B cell (primary cell): ENCODE measurements at regions not wholly inside any gene's neighbourhood (a gene's known extent, or its start where the extent isn't known, plus 50 kb on each side); places are given as distances from the start of the nearest gene placed in this dataset.

Experiments used
- ATAC-seq: fragments of 200-7000 bp; cut with Tn5 transposase; one replicate; pipeline ENCODE4 v1.10.0; 2021; ENCODE audit warnings: low read depth, mild to moderate bottlenecking, moderate number of reproducible peaks, moderate library complexity
- CTCF ChIA-PET: fragments of 350-600 bp; sonication (Branson Sonifier 250); formaldehyde crosslinking; loops from one replicate; lab custom pipeline; 2021; ENCODE audit warnings: antibody characterized with exemption, inconsistent platforms; lab: Charles Lee
- POLR2A ChIA-PET: fragments of 350-600 bp; sonication (Branson Sonifier 250); formaldehyde crosslinking; loops from one replicate; lab custom pipeline; 2021; ENCODE audit warnings: antibody characterized with exemption; lab: Charles Lee
- DNase-seq: peaks from one replicate; pipeline ENCODE4 v3.0.0; 2013
- H2AFZ ChIP-seq: 2 replicates; pipeline ENCODE4 v1.6.1; 2012; ENCODE audit warnings: mild to moderate bottlenecking, low read depth, low read length; ENCODE audit not compliant: insufficient read depth, poor library complexity, severe bottlenecking
- H3K27ac ChIP-seq, 2 donors: 1 replicate in 1 of 2; 2 replicates in 1 of 2; pipeline ENCODE4 v1.5.1; 2012 to 2013; ENCODE audit warnings: low read length in 2 of 2, mild to moderate bottlenecking in 2 of 2, moderate library complexity in 1 of 2
- H3K27me3 ChIP-seq, 4 experiments: fragments of 200-600 bp in 1 of 4; sonication (generic) in 1 of 4; replicated peaks in 1 of 4; 1 replicate in 2 of 4; 2 replicates in 2 of 4; pipeline versions ENCODE4 v1.6.1 to v1.7.0; 2013 to 2016; ENCODE audit warnings: low read length in 3 of 4, mild to moderate bottlenecking in 2 of 4, mixed read lengths in 1 of 4, moderate library complexity in 1 of 4; ENCODE audit not compliant: insufficient read depth in 4 of 4, control insufficient read depth in 3 of 4; ENCODE audit errors: control extremely low read depth in 1 of 4
- H3K36me3 ChIP-seq, 2 experiments: replicated peaks in 1 of 2; 1 replicate in 1 of 2; 2 replicates in 1 of 2; pipeline versions ENCODE4 v1.6.1 to v1.7.1; 2013; ENCODE audit warnings: low read length in 1 of 2; ENCODE audit not compliant: insufficient read depth in 2 of 2, control insufficient read depth in 1 of 2; ENCODE audit errors: control extremely low read depth in 1 of 2, extremely low read depth in 1 of 2
- H3K4me1 ChIP-seq, 2 donors: fragments of 200-600 bp in 1 of 2; sonication (generic) in 1 of 2; 1 replicate in 1 of 2; 2 replicates in 1 of 2; pipeline versions ENCODE4 v1.5.1 to v1.6.1; 2013 to 2017; ENCODE audit warnings: low read length in 2 of 2; ENCODE audit not compliant: control insufficient read depth in 2 of 2, insufficient read depth in 2 of 2
- H3K4me2 ChIP-seq: replicated peaks from 2 replicates; pipeline ENCODE3; 2012; ENCODE audit warnings: mild to moderate bottlenecking, low read depth, low read length; ENCODE audit not compliant: poor library complexity, severe bottlenecking
- H3K4me3 ChIP-seq, 5 experiments: fragments of 200-600 bp in 1 of 5; sonication (generic) in 1 of 5; 1 replicate in 3 of 5; 2 replicates in 2 of 5; pipeline versions ENCODE4 v1.5.1 to v1.7.0; 2011 to 2016; ENCODE audit warnings: low read length in 4 of 5, mild to moderate bottlenecking in 4 of 5, low read depth in 2 of 5, control low read depth in 1 of 5, moderate library complexity in 1 of 5; ENCODE audit not compliant: insufficient read depth in 1 of 5; ENCODE audit errors: control extremely low read depth in 1 of 5, extremely low read depth in 1 of 5
- H3K79me2 ChIP-seq: fragments of 200-600 bp; sonication (generic); one replicate; pipeline ENCODE4 v1.6.0; 2016; ENCODE audit warnings: low read length; ENCODE audit not compliant: control insufficient read depth, insufficient read depth
- H3K9ac ChIP-seq: fragments of 200-600 bp; sonication (generic); 2 replicates; pipeline ENCODE4 v1.6.1; 2017; ENCODE audit warnings: mild to moderate bottlenecking, low read length, moderate library complexity
- H3K9me3 ChIP-seq, 3 donors: one replicate each; pipeline versions ENCODE4 v1.6.1 to v1.7.1; 2013; ENCODE audit warnings: low read length in 2 of 3; ENCODE audit not compliant: control insufficient read depth in 2 of 3, insufficient read depth in 1 of 3; ENCODE audit errors: control extremely low read depth in 1 of 3
- H4K20me1 ChIP-seq: 2 replicates; pipeline ENCODE4 v1.6.0; 2012; ENCODE audit warnings: mild to moderate bottlenecking, low read length; ENCODE audit not compliant: insufficient read depth, control insufficient read depth, poor library complexity, severe bottlenecking
- H3K27ac Mint-ChIP-seq: one replicate; pipeline ENCODE4 v1.8.0; 2021; ENCODE audit warnings: mixed read lengths
- H3K27me3 Mint-ChIP-seq: one replicate; pipeline ENCODE4 v1.8.0; 2021; ENCODE audit warnings: mixed read lengths
- H3K4me1 Mint-ChIP-seq: one replicate; pipeline ENCODE4 v1.8.0; 2021; ENCODE audit warnings: mixed read lengths
- H3K4me3 Mint-ChIP-seq: one replicate; pipeline ENCODE4 v1.8.0; 2021; ENCODE audit warnings: mixed read lengths
- H3K9me3 Mint-ChIP-seq: one replicate; pipeline ENCODE4 v1.8.0; 2022; ENCODE audit warnings: mixed read lengths; ENCODE audit not compliant: insufficient read depth
- EZH2 ChIP-seq: IDR thresholded peaks from 2 replicates; pipeline ENCODE4 v1.6.1; 2012; ENCODE audit warnings: borderline replicate concordance, low read depth, mild to moderate bottlenecking, moderate library complexity, low read length; ENCODE audit not compliant: insufficient read depth, poor library complexity, severe bottlenecking
- WGBS: methylation state at CpG from one replicate; pipeline ENCODE4 v1.1.5; 2013; ENCODE audit warnings: missing lambda C conversion rate; ENCODE audit not compliant: insufficient coverage; 5-methylcytosine and 5-hydroxymethylcytosine counted together
- intact Hi-C: fragments of 100-400 bp; cut with micrococcal nuclease; formaldehyde crosslinking; loops from one replicate; pipeline ENCODE4 v1.10.0; 2022
- TF ChIP-seq, protein P1 (sequence below): fragments of 200-600 bp; IDR thresholded peaks from one replicate; pipeline ENCODE4 v1.8.0; 2022; ENCODE audit warnings: antibody characterized with exemption, mild to moderate bottlenecking

GRCh38 chr1:55384637-55385036, 169.5 kb upstream of the USP24 start:
- Mint-ChIP-seq H3K4me3 (no peak overlapping the region), H3K27me3 (peaks cover 7% of the 10 kb centered on the region), H3K9me3 (no peaks in the 10 kb centered on the region), H3K4me1 (no peaks in the 10 kb centered on the region), H3K27ac (no peak overlapping the region)
- Histone ChIP-seq H4K20me1 (no peaks in the 10 kb centered on the region), H3K4me3 (no peak overlapping the region), H2AFZ (no peak overlapping the region), H3K9ac (no peak overlapping the region), H3K27me3 (no peaks in the 10 kb centered on the region), H3K4me1 (no peaks in the 10 kb centered on the region), H3K79me2 (no peaks in the 10 kb centered on the region), H3K36me3 (no peaks in the 10 kb centered on the region), H3K9me3 (peaks cover 0 to 4% (median 3%) of the 10 kb centered on the region in 3 donors), H3K4me2 (no peak overlapping the region), H3K27ac (no peak overlapping the region)
- intact Hi-C loops: no loop called here
- DNase-seq: no peak
- POLR2A ChIA-PET: no interaction called here
- 91% methylated on average over 7 of the region's 7 CpGs for WGBS
- CTCF ChIA-PET: interaction anchor here (1.0 to 1.8 kb wide), 2 partner anchors 9 to 29 kb away, joined by 3 to 6 read pairs; no protein-coding TSS in a partner anchor
- no peak for ATAC-seq
- TF ChIP-seq EZH2: no peak
- TF ChIP-seq, protein P1, sequence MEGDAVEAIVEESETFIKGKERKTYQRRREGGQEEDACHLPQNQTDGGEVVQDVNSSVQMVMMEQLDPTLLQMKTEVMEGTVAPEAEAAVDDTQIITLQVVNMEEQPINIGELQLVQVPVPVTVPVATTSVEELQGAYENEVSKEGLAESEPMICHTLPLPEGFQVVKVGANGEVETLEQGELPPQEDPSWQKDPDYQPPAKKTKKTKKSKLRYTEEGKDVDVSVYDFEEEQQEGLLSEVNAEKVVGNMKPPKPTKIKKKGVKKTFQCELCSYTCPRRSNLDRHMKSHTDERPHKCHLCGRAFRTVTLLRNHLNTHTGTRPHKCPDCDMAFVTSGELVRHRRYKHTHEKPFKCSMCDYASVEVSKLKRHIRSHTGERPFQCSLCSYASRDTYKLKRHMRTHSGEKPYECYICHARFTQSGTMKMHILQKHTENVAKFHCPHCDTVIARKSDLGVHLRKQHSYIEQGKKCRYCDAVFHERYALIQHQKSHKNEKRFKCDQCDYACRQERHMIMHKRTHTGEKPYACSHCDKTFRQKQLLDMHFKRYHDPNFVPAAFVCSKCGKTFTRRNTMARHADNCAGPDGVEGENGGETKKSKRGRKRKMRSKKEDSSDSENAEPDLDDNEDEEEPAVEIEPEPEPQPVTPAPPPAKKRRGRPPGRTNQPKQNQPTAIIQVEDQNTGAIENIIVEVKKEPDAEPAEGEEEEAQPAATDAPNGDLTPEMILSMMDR: no peak

DNA sequence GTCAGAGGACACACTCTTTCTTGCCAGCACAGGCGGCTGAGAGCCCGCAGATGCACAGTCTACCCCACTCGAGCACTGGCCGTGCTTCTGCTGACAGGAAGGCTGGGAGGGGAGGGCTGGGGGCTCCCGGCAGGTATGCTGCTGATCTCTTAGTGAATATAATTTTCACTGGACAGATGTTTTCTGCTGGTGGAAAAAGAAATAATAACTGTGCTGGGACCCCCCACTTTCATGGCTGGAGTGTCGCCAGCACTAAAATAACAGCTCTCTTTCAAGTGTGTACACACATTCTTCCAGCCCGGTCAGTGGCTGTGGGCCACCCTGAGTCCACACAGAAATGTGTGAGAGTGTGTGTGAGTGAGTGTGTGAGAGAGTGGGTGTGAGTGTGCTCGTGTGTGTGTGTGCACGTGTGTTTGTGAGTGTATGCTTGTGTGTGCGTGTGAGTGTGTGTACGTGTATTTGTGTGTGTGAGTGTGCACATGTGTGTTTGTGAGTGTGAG, 167.7 kb upstream of the USP24 start:
- no peak for ATAC-seq

More for the DNA sequence above, 167.7 kb upstream of the USP24 start:
- 91% methylated on average over 7 of the region's 11 CpGs for WGBS
- Mint-ChIP-seq H3K4me1 (no peaks in the 10 kb centered on the region), H3K4me3 (no peak overlapping the region), H3K27ac (no peak overlapping the region), H3K27me3 (peaks cover 5% of the 10 kb centered on the region), H3K9me3 (no peaks in the 10 kb centered on the region)
- Histone ChIP-seq H3K36me3 (no peaks in the 10 kb centered on the region), H2AFZ (no peak overlapping the region), H3K4me2 (no peak overlapping the region), H4K20me1 (no peaks in the 10 kb centered on the region), H3K79me2 (no peaks in the 10 kb centered on the region), H3K4me3 (no peak overlapping the region), H3K9me3 (no peaks in the 10 kb centered on the region), H3K9ac (no peak overlapping the region), H3K4me1 (no peaks in the 10 kb centered on the region), H3K27ac (no peak overlapping the region), H3K27me3 (no peaks in the 10 kb centered on the region)
- DNase-seq: no peak
- ChIA-PET POLR2A (no interaction called here), CTCF (no interaction called here)
- intact Hi-C loops: no loop called here
- no peak for TF ChIP-seq EZH2
- TF ChIP-seq, protein P1: no peak
